HEK293 (cell line): ENCODE measurements at regions not wholly inside any gene's neighbourhood (a gene's known extent, or its start where the extent isn't known, plus 50 kb on each side); places are given as distances from the start of the nearest gene placed in this dataset.
A peak's percentile ranks its signal among the peaks of the same experiment; 100 is the strongest.

Source experiments
- CTCF ChIA-PET: fragments of 350-600 bp; formaldehyde crosslinking; extraction: SDS; loops from one replicate; lab custom pipeline; 2021; ENCODE audit warnings: antibody characterized with exemption; lab: Yijun Ruan, JAX
- POLR2A ChIA-PET: fragments of 300-600 bp; formaldehyde crosslinking; extraction: SDS; loops from one replicate; lab custom pipeline; 2020; ENCODE audit warnings: antibody characterized with exemption, inconsistent platforms; lab: Yijun Ruan, JAX
- H3K27ac ChIP-seq: fragments of 200-500 bp; sonication (Bioruptor generic); 2 replicates; pipeline ENCODE4 v1.5.1; 2014; ENCODE audit warnings: low read depth, low read length, control low read depth, inconsistent platforms; ENCODE audit errors: extremely low read depth
- H3K36me3 ChIP-seq, 2 experiments: fragments of 200-500 bp in 1 of 2; sonication (Bioruptor generic) in 1 of 2; 1 replicate in 1 of 2; 2 replicates in 1 of 2; pipeline ENCODE4 v1.5.1; 2014 to 2017; ENCODE audit warnings: inconsistent platforms in 2 of 2, low read length in 2 of 2; ENCODE audit not compliant: control insufficient read depth in 2 of 2, insufficient read depth in 1 of 2
- H3K4me1 ChIP-seq: fragments of 200-500 bp; sonication (Bioruptor generic); 2 replicates; pipeline ENCODE4 v1.5.1; 2014; ENCODE audit warnings: mild to moderate bottlenecking, low read length, inconsistent platforms; ENCODE audit not compliant: control insufficient read depth, insufficient read depth
- H3K4me3 ChIP-seq: 2 replicates; pipeline ENCODE4 v1.5.1; 2011; ENCODE audit warnings: low read depth, mild to moderate bottlenecking, control low read depth, low read length, moderate library complexity
- H3K9me3 ChIP-seq: fragments of 200-500 bp; sonication (Bioruptor generic); 2 replicates; pipeline ENCODE4 v1.5.1; 2014; ENCODE audit warnings: low read depth, low read length, inconsistent platforms; ENCODE audit not compliant: control insufficient read depth, insufficient read depth
- EGR2 ChIP-seq: fragments of 450-650 bp; formaldehyde crosslinking; IDR thresholded peaks from 2 replicates; pipeline ENCODE4 v1.5.1; 2016; ENCODE audit warnings: low read depth, missing biosample characterization, missing genetic modification characterization
- HOXA7 ChIP-seq: sonication (generic); formaldehyde crosslinking; IDR thresholded peaks from 2 replicates; pipeline ENCODE4 v1.8.1; 2022; ENCODE audit warnings: missing genetic modification reagents, borderline replicate concordance
- SP3 ChIP-seq: fragments of 450-650 bp; formaldehyde crosslinking; IDR thresholded peaks from 2 replicates; pipeline ENCODE4 v1.5.1; 2016; ENCODE audit warnings: missing biosample characterization, missing genetic modification characterization
- YY1 ChIP-seq: fragments of 450-650 bp; formaldehyde crosslinking; IDR thresholded peaks from 2 replicates; pipeline ENCODE4 v1.5.1; 2018; ENCODE audit warnings: missing biosample characterization, missing genetic modification characterization
- ZBTB20 ChIP-seq: fragments of 450-650 bp; formaldehyde crosslinking; IDR thresholded peaks from 2 replicates; pipeline ENCODE4 v1.5.1; 2016; ENCODE audit warnings: missing biosample characterization, missing genetic modification characterization
- ZBTB21 ChIP-seq: fragments of 450-650 bp; formaldehyde crosslinking; IDR thresholded peaks from 2 replicates; pipeline ENCODE4 v1.5.1; 2017; ENCODE audit warnings: missing biosample characterization, missing genetic modification characterization
- ZBTB48 ChIP-seq: fragments of 450-650 bp; formaldehyde crosslinking; IDR thresholded peaks from 2 replicates; pipeline ENCODE4 v1.5.1; 2016; ENCODE audit warnings: missing biosample characterization, missing genetic modification characterization
- ZBTB6 ChIP-seq: fragments of 450-650 bp; formaldehyde crosslinking; IDR thresholded peaks from 2 replicates; pipeline ENCODE4 v1.5.1; 2017; ENCODE audit warnings: missing biosample characterization, missing genetic modification characterization
- ZFP3 ChIP-seq: fragments of 450-650 bp; formaldehyde crosslinking; IDR thresholded peaks from 2 replicates; pipeline ENCODE4 v1.5.1; 2016; ENCODE audit warnings: low read depth, missing biosample characterization, missing genetic modification characterization
- ZFP69B ChIP-seq: fragments of 450-650 bp; formaldehyde crosslinking; IDR thresholded peaks from 2 replicates; pipeline ENCODE4 v1.5.1; 2016; ENCODE audit warnings: missing biosample characterization, missing genetic modification characterization
- ZIC2 ChIP-seq: fragments of 450-650 bp; formaldehyde crosslinking; IDR thresholded peaks from 2 replicates; pipeline ENCODE4 v1.5.1; 2016; ENCODE audit warnings: missing biosample characterization, missing genetic modification characterization
- ZNF175 ChIP-seq: fragments of 450-650 bp; formaldehyde crosslinking; IDR thresholded peaks from 2 replicates; pipeline ENCODE4 v1.5.1; 2016; ENCODE audit warnings: missing biosample characterization, missing genetic modification characterization
- ZNF19 ChIP-seq: fragments of 450-650 bp; formaldehyde crosslinking; IDR thresholded peaks from 2 replicates; pipeline ENCODE4; 2016; ENCODE audit warnings: missing biosample characterization, missing genetic modification characterization, low read depth
- ZNF350 ChIP-seq: fragments of 450-650 bp; formaldehyde crosslinking; IDR thresholded peaks from 2 replicates; pipeline ENCODE4 v1.5.0; 2017; ENCODE audit warnings: missing biosample characterization, mild to moderate bottlenecking, missing genetic modification characterization
- ZNF37A ChIP-seq: fragments of 450-650 bp; IDR thresholded peaks from 2 replicates; pipeline ENCODE4 v1.5.1; 2018; ENCODE audit warnings: missing biosample characterization, missing genetic modification characterization
- ZNF404 ChIP-seq: fragments of 450-650 bp; formaldehyde crosslinking; IDR thresholded peaks from 2 replicates; pipeline ENCODE4 v1.5.1; 2017; ENCODE audit warnings: missing biosample characterization, missing genetic modification characterization
- ZNF488 ChIP-seq: fragments of 450-650 bp; formaldehyde crosslinking; IDR thresholded peaks from 2 replicates; pipeline ENCODE4 v1.5.1; 2016; ENCODE audit warnings: missing biosample characterization, missing genetic modification characterization
- ZNF555 ChIP-seq: fragments of 450-650 bp; formaldehyde crosslinking; conservative IDR thresholded peaks from 2 replicates; pipeline ENCODE4 v1.5.1; 2017; ENCODE audit warnings: missing biosample characterization, mild to moderate bottlenecking, missing genetic modification characterization, inconsistent platforms
- ZNF560 ChIP-seq: fragments of 450-650 bp; formaldehyde crosslinking; IDR thresholded peaks from 2 replicates; pipeline ENCODE4 v1.5.1; 2017; ENCODE audit warnings: missing biosample characterization, missing genetic modification characterization, borderline replicate concordance
- ZNF623 ChIP-seq: fragments of 450-650 bp; formaldehyde crosslinking; IDR thresholded peaks from 2 replicates; pipeline ENCODE4 v1.5.1; 2016; ENCODE audit warnings: missing biosample characterization, missing genetic modification characterization
- ZNF624 ChIP-seq: fragments of 450-650 bp; formaldehyde crosslinking; IDR thresholded peaks from 2 replicates; pipeline ENCODE4 v1.5.1; 2017; ENCODE audit warnings: missing biosample characterization, missing genetic modification characterization
- ZNF654 ChIP-seq: fragments of 450-650 bp; formaldehyde crosslinking; IDR thresholded peaks from 2 replicates; pipeline ENCODE4 v1.5.1; 2016; ENCODE audit warnings: low read depth, missing biosample characterization, missing genetic modification characterization
- TF ChIP-seq, protein P1 (sequence below): fragments of 450-650 bp; formaldehyde crosslinking; IDR thresholded peaks from 2 replicates; pipeline ENCODE4 v1.5.1; 2016; ENCODE audit warnings: missing biosample characterization, missing genetic modification characterization
- TF ChIP-seq, protein P2 (sequence below): fragments of 450-650 bp; formaldehyde crosslinking; IDR thresholded peaks from 2 replicates; pipeline ENCODE4 v1.5.1; 2016; ENCODE audit warnings: missing biosample characterization, missing genetic modification characterization

DNA sequence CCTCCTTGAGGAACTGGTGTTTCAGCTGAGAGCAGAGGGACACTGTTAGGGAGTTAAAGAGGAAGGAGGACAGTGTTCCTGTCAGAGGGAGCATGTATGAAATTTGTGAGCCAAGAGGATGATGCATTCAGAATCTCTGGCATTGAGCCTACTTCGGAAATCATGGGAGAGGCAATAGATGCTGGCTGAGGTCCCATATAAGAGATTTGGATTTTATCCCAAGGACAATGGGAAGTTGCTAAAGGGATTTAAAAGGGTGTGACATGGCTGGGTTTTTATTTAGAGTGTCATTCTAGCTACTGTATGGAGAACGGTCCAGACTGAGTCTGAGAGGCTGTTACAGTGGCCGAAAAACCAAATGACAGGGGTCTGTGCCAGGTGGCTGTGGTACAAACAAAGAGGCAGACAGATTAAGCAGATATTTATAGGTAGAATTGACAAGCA is 403.2 kb upstream of the B3GALT2 start:
- ChIA-PET POLR2A (no interaction called here), CTCF (no interaction called here)
- Histone ChIP-seq H3K9me3 (no peaks in the 10 kb centered on the region), H3K27ac (no peak overlapping the region), H3K4me3 (no peak overlapping the region), H3K4me1 (no peaks in the 10 kb centered on the region), H3K36me3 (no peaks in the 10 kb centered on the region)
- TF ChIP-seq ZNF404 (tag by site-specific recombination) (no peak), ZFP3 (tag by site-specific recombination) (no peak), HOXA7 (CRISPR knock-in tag) (no peak), ZNF623 (tag by site-specific recombination) (no peak), EGR2 (tag by site-specific recombination) (no peak), ZBTB20 (tag by site-specific recombination) (no peak), SP3 (tag by site-specific recombination) (no peak), ZNF19 (tag by site-specific recombination) (no peak), ZNF624 (tag by site-specific recombination) (no peak), ZNF37A (tag by site-specific recombination) (no peak), ZNF488 (no peak), YY1 (tag by site-specific recombination) (no peak), ZFP69B (tag by site-specific recombination) (no peak), ZBTB21 (no peak)
- TF ChIP-seq, protein P1, sequence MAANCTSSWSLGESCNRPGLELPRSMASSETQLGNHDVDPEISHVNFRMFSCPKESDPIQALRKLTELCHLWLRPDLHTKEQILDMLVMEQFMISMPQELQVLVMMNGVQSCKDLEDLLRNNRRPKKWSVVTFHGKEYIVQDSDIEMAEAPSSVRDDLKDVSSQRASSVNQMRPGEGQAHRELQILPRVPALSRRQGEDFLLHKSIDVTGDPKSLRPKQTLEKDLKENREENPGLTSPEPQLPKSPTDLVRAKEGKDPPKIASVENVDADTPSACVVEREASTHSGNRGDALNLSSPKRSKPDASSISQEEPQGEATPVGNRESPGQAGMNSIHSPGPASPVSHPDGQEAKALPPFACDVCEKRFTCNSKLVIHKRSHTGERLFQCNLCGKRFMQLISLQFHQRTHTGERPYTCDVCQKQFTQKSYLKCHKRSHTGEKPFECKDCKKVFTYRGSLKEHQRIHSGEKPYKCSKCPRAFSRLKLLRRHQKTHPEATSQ = no peak

DNA sequence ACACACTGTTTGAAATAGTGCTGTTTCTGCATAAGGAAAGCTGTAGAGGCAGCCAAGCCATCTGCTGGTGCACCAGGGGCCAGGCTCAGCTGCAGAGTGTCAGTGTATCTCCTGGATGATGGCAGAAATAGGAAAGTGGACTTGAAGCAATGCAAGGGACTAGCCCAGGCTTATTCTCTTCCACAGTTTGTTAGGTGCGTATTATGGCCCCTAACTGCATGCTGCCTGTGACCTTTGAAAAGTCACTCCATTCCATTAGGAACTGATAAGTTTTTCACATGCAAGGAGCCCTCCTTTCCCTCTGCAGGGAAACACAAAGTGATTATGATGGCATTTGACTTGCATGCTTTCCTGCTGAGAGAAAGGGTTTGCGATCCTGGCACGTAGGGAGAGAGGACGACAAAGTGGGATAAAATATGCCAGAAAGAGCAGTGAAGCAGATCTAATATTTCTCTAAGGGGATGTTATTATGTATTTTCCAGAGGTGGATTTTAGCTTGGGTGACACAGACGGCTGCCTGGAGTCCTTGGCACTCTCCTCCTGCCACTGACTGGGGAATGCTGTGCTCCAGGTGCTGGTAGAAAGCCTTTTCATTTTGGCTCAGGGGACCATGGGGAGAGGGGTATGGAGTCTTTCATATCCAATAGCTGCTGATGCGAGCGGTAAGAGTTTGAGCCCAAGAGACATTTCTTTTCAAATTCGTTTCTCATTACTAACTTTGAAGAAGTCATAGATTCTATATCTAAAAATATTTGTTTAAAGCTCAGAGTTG is 402.1 kb upstream of the B3GALT2 start:
- POLR2A ChIA-PET = no interaction called here
- TF ChIP-seq ZBTB48 (tag by site-specific recombination) = 0 out of 2 replicates have a peak, but pooled peaks have one; percentile 45
- TF ChIP-seq ZNF654 (tag by site-specific recombination) = no peak
- H3K4me3 ChIP-seq = no peak overlapping the region
- CTCF ChIA-PET = no interaction called here
- no peaks in the 10 kb centered on the region for H3K9me3 ChIP-seq
- H3K4me1 ChIP-seq = no peaks in the 10 kb centered on the region
- no peaks in the 10 kb centered on the region for H3K36me3 ChIP-seq
- no peak overlapping the region for H3K27ac ChIP-seq

GRCh38 chr1:193584731-193585239 is 398.4 kb upstream of the B3GALT2 start:
- no peaks in the 10 kb centered on the region for H3K36me3 ChIP-seq
- no peak overlapping the region for H3K27ac ChIP-seq
- POLR2A ChIA-PET = interaction anchor here (0.6 kb wide), 1 partner anchor 348 kb away, joined by 3 read pairs; no protein-coding TSS in a partner anchor
- CTCF ChIA-PET = interaction anchor here (0.7 kb wide), 1 partner anchor 711 kb away, joined by 6 read pairs; no protein-coding TSS in a partner anchor
- no peaks in the 10 kb centered on the region for H3K4me1 ChIP-seq
- H3K9me3 ChIP-seq = no peaks in the 10 kb centered on the region
- H3K4me3 ChIP-seq = no peak overlapping the region
- TF ChIP-seq ZNF175 (tag by site-specific recombination) = no peak
- no peak for TF ChIP-seq ZBTB6
- TF ChIP-seq, protein P2, sequence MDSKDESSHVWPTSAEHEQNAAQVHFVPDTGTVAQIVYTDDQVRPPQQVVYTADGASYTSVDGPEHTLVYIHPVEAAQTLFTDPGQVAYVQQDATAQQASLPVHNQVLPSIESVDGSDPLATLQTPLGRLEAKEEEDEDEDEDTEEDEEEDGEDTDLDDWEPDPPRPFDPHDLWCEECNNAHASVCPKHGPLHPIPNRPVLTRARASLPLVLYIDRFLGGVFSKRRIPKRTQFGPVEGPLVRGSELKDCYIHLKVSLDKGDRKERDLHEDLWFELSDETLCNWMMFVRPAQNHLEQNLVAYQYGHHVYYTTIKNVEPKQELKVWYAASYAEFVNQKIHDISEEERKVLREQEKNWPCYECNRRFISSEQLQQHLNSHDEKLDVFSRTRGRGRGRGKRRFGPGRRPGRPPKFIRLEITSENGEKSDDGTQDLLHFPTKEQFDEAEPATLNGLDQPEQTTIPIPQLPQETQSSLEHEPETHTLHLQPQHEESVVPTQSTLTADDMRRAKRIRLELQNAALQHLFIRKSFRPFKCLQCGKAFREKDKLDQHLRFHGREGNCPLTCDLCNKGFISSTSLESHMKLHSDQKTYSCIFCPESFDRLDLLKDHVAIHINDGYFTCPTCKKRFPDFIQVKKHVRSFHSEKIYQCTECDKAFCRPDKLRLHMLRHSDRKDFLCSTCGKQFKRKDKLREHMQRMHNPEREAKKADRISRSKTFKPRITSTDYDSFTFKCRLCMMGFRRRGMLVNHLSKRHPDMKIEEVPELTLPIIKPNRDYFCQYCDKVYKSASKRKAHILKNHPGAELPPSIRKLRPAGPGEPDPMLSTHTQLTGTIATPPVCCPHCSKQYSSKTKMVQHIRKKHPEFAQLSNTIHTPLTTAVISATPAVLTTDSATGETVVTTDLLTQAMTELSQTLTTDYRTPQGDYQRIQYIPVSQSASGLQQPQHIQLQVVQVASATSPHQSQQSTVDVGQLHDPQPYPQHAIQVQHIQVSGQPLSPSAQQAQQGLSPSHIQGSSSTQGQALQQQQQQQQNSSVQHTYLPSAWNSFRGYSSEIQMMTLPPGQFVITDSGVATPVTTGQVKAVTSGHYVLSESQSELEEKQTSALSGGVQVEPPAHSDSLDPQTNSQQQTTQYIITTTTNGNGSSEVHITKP (tag by site-specific recombination) = no peak
- TF ChIP-seq ZNF624 (tag by site-specific recombination) = no peak
- no peak for TF ChIP-seq ZNF623 (tag by site-specific recombination)
- no peak for TF ChIP-seq ZNF560 (tag by site-specific recombination)
- no peak for TF ChIP-seq ZNF555 (tag by site-specific recombination)
- no peak for TF ChIP-seq ZNF350 (tag by site-specific recombination)
- TF ChIP-seq ZNF488 = no peak
- TF ChIP-seq ZIC2 (tag by site-specific recombination) = no peak
